WTC11 (cell line): ENCODE measurements at regions not wholly inside any gene's neighbourhood (a gene's known extent, or its start where the extent isn't known, plus 50 kb on each side); places are given as distances from the start of the nearest gene placed in this dataset.

ENCODE experiments used
- CREB1 ChIP-seq: sonication (generic); formaldehyde crosslinking; IDR thresholded peaks from 2 replicates; pipeline ENCODE4 v1.8.0; 2023; ENCODE audit warnings: mild to moderate bottlenecking, missing genetic modification reagents
- KAT7 ChIP-seq: sonication (generic); formaldehyde crosslinking; IDR thresholded peaks from 2 replicates; pipeline ENCODE4 v1.8.1; 2023; ENCODE audit warnings: missing genetic modification reagents, mild to moderate bottlenecking, borderline replicate concordance
- NR3C1 ChIP-seq: sonication (generic); formaldehyde crosslinking; conservative IDR thresholded peaks from 2 replicates; pipeline ENCODE4 v1.8.1; 2023; ENCODE audit warnings: low read depth, mild to moderate bottlenecking, missing genetic modification reagents
- ZNF121 ChIP-seq: sonication (generic); formaldehyde crosslinking; IDR thresholded peaks from 2 replicates; pipeline ENCODE4 v1.8.0; 2023; ENCODE audit warnings: missing genetic modification reagents
- TF ChIP-seq, protein P1 (sequence below): fragments of 200-600 bp; IDR thresholded peaks from 2 replicates; pipeline ENCODE4 v1.8.0; 2022; ENCODE audit warnings: antibody characterized with exemption
- TF ChIP-seq, protein P2 (sequence below): sonication (generic); formaldehyde crosslinking; IDR thresholded peaks from 2 replicates; pipeline ENCODE4 v1.8.0; 2022; ENCODE audit warnings: mild to moderate bottlenecking, missing genetic modification reagents
- TF ChIP-seq, protein P3 (sequence below): sonication (generic); formaldehyde crosslinking; IDR thresholded peaks from 2 replicates; pipeline ENCODE4 v1.8.1; 2022; ENCODE audit warnings: low read depth, missing genetic modification reagents, borderline replicate concordance

DNA sequence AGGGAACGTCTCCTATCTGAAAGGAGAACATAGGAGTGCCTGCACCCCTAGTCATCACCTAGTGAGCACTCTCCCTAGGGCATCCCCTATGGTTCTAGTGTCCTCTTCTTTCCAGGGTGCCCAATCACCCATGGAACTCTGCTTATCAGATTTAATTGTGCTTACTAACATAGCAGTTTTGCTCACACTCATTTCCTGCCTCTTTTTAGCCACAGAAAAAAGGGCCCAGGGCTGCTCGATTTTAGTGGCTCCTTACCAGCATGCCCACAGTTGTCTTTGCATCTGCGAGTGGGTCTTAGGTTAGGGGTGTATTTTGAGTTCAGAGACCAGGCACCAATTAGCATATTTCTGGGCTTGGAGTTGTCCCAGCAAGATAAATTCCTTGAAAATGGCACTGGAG lies 1110.2 kb downstream of the TAF11L14 start:
- TF ChIP-seq, protein P1, sequence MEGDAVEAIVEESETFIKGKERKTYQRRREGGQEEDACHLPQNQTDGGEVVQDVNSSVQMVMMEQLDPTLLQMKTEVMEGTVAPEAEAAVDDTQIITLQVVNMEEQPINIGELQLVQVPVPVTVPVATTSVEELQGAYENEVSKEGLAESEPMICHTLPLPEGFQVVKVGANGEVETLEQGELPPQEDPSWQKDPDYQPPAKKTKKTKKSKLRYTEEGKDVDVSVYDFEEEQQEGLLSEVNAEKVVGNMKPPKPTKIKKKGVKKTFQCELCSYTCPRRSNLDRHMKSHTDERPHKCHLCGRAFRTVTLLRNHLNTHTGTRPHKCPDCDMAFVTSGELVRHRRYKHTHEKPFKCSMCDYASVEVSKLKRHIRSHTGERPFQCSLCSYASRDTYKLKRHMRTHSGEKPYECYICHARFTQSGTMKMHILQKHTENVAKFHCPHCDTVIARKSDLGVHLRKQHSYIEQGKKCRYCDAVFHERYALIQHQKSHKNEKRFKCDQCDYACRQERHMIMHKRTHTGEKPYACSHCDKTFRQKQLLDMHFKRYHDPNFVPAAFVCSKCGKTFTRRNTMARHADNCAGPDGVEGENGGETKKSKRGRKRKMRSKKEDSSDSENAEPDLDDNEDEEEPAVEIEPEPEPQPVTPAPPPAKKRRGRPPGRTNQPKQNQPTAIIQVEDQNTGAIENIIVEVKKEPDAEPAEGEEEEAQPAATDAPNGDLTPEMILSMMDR = no peak
- TF ChIP-seq ZNF121 (CRISPR knock-in tag) (no peak), KAT7 (CRISPR knock-in tag) (no peak), NR3C1 (CRISPR knock-in tag) (no peak), CREB1 (CRISPR knock-in tag) (no peak)
- TF ChIP-seq, protein P2, sequence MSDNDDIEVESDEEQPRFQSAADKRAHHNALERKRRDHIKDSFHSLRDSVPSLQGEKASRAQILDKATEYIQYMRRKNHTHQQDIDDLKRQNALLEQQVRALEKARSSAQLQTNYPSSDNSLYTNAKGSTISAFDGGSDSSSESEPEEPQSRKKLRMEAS = no peak
- TF ChIP-seq, protein P3, sequence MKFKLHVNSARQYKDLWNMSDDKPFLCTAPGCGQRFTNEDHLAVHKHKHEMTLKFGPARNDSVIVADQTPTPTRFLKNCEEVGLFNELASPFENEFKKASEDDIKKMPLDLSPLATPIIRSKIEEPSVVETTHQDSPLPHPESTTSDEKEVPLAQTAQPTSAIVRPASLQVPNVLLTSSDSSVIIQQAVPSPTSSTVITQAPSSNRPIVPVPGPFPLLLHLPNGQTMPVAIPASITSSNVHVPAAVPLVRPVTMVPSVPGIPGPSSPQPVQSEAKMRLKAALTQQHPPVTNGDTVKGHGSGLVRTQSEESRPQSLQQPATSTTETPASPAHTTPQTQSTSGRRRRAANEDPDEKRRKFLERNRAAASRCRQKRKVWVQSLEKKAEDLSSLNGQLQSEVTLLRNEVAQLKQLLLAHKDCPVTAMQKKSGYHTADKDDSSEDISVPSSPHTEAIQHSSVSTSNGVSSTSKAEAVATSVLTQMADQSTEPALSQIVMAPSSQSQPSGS (CRISPR knock-in tag) = no peak
